HG03025 (cell line): ENCODE measurements at regions not wholly inside any gene's neighbourhood (a gene's known extent, or its start where the extent isn't known, plus 50 kb on each side); places are given as distances from the start of the nearest gene placed in this dataset.
"Not testable (repeated sequence)": the region's sequence is repeated elsewhere in the genome, so short reads cannot be mapped to it uniquely, and the experiment has no call there.

Experiments
- ATAC-seq: cut with Tn5 transposase; IDR thresholded peaks from one replicate; pipeline ENCODE4 v1.9.1; 2021; ENCODE audit warnings: mild to moderate bottlenecking, moderate library complexity; ENCODE audit not compliant: unreplicated experiment, low FRiP score

DNA sequence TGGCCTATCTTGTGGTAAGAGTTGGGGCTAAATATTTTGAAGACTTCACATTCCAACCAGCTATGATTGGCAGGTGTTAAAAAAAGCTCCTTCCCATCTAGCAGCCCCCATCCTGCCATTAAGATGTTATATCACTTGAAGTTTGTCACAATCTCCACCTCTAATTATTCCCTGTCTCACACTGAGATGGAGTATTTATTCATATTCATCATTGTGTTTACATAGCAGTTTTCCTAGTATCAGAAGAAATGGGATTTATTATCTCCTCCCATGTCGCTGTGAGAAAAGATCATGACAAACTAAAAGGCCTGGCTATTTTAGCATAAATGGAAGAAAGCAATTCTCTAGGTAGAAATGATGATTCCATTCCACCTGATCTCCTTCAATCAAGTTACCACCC, 653.6 kb downstream of the GABRG2 start:
- no peak for ATAC-seq

DNA sequence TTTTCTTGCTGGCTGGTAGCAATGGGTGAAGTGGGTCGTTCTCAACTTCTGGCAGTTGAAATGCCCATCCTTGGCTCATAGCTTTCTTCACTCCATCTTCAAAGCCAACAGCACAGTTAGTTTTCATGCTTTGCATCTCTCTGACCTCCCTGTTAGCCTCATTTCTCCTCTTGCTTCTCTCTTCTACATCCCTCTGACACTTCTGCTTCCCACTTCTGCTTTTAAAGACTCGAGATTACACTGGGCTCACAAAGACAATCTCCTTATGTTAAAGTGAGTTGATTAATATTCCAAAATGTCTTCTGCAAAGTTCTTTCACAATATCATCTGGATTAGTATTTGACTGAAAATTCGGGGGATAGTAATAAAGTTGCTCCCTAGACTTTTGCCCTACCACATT, 684.8 kb upstream of the CCNG1 start:
- ATAC-seq, result no peak

- ATAC-seq, result no peak
Observed at GRCh38 chr5:162762119-162762518, 675.3 kb upstream of the CCNG1 start.

GRCh38 chr5:162769019-162769418, 668.4 kb upstream of the CCNG1 start:
- ATAC-seq, result no peak

GRCh38 chr5:162785673-162786072, 651.7 kb upstream of the CCNG1 start:
- ATAC-seq, result no peak

DNA sequence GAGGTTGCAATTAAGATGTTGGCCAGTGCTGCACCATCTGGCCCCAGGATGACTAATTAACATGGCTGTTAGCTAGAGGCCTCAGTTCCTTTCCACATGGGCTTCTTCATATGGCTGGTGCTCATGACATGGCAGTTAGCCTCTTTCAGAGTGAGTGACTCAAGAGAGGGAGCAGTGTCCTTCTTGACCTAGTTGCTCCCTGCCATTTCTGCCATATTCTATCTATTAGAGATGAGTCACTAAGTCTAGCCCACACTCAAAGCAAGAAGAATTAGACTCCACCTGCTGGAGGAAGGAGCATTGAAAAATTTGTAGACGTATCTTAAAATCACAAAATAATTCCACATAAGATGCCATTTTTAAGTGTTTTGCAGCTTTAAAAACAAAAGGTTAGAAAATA, 651.2 kb upstream of the CCNG1 start:
- ATAC-seq, result no peak

DNA sequence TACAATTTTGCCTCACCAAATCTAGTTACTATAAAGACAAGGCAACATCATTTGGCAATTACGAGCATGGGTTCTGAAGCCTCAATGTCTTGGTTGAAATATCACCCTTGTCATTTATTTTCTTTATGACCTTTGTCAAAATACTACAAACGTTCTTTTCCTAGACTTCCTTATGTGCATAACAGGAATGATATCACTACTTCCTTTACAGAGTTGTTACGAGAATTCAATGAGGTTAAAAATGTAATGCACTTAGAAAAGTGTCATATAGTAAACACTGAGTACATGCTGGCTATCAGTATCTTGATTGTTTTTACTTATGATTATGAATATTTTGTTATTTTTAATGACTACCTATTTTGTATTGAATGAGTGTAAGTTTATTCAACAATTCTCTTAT, 640.9 kb upstream of the CCNG1 start:
- ATAC-seq, result no peak

DNA sequence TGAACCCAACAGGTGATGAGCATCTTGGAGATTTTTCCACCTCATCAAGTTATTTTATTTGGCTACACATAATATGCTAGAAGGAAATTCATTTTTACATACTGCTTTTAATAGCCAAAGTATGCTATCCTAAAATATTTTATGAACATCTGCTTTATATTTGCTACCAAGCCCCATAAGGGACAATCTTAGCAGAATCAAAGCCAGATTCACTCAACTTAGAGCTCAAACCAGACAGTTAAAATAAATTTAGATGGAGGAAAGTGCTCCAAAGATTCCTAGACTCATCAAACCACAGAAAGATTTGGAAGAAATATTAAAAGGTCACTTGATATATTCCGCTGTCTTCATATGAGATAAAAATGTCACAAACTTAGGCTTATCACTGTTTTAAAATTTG, 637.1 kb upstream of the CCNG1 start:
- no peak for ATAC-seq

DNA sequence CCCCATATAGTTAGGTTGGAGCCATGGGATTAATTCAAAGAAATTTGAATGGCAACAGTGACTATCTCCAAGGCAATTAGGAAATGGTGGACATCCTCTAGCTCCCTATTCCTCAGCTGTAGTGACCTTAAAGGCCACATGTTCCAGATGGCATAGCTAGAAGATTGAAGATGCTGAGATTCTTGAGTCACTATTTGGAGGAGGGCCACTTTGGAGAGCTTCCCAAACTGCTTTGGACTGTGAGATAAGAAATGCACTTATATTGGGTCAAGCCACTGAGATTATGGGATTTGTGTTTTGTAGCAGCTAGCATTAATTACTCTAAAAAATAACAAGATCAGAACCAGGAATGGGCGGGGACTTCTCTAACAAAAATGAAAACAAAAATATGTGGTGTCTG, 636.2 kb upstream of the CCNG1 start:
- ATAC-seq, result no peak

DNA sequence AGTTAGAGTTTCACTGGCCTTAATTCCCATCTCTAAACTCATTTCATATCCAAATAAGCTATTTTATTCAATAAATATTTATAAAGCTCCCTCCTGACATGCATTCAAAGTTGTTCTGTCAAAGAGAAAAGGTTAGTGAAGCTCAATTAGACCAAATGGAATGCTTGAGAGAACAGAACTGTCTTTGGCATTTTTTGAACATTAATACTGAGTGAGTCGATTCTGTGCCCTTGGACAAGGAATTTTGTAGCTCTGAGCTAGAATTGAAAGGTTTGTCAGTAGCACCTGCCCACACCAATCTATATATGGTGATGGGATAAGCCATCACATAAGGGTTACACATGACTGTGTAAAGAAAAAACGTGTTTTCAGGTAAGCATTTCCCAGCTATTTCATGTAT, 631.2 kb upstream of the CCNG1 start:
- ATAC-seq, result no peak

DNA sequence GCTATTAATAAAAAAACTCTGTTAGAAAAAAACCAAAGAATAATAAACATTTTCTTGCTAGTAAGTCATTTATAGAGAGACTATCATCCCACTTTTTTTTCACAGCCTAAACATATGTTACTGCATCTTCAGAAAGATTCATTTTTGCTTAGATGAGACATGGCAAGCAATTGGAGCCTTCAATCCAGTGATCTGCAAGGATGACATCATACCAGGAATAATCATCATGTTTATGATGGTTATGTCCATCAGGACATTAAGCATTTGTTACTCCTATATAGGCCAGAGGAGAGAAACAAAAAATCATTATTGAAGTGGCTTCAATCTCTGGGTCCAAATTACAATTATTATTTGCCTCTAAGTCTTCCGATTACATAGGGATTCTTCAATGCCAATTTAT, 626.3 kb upstream of the CCNG1 start:
- no peak for ATAC-seq

- ATAC-seq, result no peak
Observed at GRCh38 chr5:162816816-162817215, 620.6 kb upstream of the CCNG1 start.

DNA sequence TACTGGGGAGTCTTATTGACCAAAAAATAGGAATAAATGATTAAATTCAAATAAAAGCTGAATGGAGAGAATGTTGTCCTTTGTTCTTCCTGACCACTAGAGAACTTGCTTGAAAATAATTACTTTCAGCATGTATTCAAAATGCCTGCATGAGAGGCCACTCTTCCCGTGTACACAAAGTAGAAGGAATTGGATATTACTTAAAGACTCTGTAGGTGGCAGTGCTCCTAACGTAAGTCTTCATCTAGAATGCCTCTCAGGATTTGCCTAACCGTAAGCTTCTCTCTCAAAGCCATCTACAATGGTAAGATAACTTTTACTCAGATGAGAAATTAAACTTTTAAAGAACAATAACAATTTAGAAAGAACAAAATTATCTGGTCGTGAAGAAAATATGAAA, 620.0 kb upstream of the CCNG1 start:
- ATAC-seq, result no peak

- ATAC-seq, result not testable (repeated sequence)
Observed at GRCh38 chr5:162821664-162822063, 615.7 kb upstream of the CCNG1 start.

DNA sequence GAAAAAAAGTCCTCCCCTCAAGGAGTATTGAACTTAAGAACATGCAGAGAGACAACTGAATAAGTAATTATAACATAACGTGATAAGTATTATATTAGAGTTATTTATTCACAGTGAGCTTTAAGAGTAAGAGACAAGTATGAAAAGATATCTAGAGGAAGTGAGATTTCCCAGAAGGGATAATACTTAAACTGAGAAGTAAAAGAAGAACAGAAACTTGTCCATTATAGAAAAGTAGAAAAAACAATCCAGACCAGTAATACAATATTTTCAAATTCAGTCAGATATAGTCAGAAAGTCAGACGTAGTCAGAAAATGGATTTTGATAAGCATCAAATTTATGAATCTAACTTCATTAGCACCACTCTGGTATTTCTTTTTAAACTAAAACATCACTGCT, 613.0 kb upstream of the CCNG1 start:
- peak; percentile 73 for ATAC-seq

GRCh38 chr5:162837155-162837554, 600.2 kb upstream of the CCNG1 start:
- no peak for ATAC-seq

DNA sequence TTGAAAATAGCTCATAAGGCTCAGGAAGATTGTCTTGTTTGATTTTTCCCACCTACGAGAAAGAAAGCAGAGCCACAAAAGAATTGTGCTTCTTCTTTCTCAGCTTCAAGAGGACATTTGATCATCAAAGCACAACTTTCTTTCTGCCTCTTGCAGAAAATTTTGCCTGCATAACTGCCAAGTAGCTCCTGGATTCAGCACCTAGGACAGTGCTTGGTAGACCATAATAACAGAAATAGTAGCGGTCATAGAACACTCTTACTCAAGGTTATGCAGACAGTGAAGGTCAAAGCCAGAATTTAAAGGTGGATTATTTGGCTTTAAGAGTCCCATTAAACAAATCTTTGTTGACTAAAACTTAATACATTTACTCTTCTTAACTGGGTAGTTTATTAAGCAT, 594.7 kb upstream of the CCNG1 start:
- no peak for ATAC-seq

GRCh38 chr5:162852134-162852533, 585.3 kb upstream of the CCNG1 start:
- ATAC-seq, result no peak

- ATAC-seq, result no peak
Observed at GRCh38 chr5:162858770-162859169, 578.6 kb upstream of the CCNG1 start.

- no peak for ATAC-seq
Observed at GRCh38 chr5:162870966-162871365, 566.4 kb upstream of the CCNG1 start.

- ATAC-seq, result no peak
Observed at GRCh38 chr5:162882629-162883028, 554.8 kb upstream of the CCNG1 start.

DNA sequence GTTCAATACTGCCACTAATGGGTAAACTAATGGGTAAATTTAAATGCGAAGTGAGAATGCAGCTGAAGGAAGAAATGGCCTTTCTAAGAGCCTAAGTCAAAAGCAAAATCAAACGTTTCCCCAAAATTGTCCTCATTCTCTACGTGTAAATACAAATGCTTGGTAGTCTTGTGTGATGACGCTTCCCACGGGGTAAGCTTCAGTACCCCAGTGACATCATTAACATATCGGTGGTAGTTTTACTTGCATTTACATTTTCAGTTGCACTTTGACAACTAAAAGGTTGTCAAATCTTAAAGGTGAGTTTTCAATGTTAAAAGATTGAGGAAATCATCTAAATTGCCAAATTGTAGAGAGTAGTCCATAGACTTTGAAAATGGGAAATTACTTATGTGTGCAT, 550.7 kb upstream of the CCNG1 start:
- no peak for ATAC-seq

DNA sequence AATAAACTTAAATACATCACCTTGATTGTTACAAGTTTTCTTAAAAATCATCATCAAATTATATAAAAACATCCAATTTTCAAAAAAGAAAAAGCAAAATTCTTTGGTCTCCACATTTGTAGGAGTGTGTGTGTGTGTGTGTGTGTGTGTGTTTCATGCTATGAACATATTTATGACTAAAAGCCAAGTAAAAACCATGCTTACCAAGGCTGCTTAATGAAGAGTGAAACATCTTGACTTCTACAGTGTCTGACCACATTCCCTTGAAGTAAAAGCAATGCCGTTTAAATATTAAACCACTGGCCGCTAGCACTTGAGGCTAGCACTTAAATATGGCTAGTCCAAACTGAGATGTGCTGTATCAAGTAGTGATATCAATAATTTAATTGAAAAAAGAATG, 549.1 kb upstream of the CCNG1 start:
- ATAC-seq, result no peak

- ATAC-seq, result no peak
Observed at GRCh38 chr5:162911873-162912272, 525.5 kb upstream of the CCNG1 start.
